Neuronal stem cell (in vitro differentiated cells): ENCODE measurements at regions not wholly inside any gene's neighbourhood (a gene's known extent, or its start where the extent isn't known, plus 50 kb on each side); places are given as distances from the start of the nearest gene placed in this dataset.
A peak's percentile ranks its signal among the peaks of the same experiment; 100 is the strongest.
"Not testable (repeated sequence)": the region's sequence is repeated elsewhere in the genome, so short reads cannot be mapped to it uniquely, and the experiment has no call there.

Experiments used
- DNase-seq: peaks from one replicate; pipeline ENCODE4 v3.0.0-alpha.2; 2013; ENCODE audit warnings: low spot score
- H2AFZ ChIP-seq: one replicate; pipeline ENCODE4 v1.6.1; 2013; ENCODE audit warnings: mild to moderate bottlenecking, low read length, inconsistent platforms
- H2AK5ac ChIP-seq: 2 replicates; pipeline ENCODE4 v1.6.1; 2013; ENCODE audit warnings: low read depth, mild to moderate bottlenecking, inconsistent platforms, low read length, moderate library complexity, mixed read lengths
- H2BK120ac ChIP-seq: 2 replicates; pipeline ENCODE4 v1.6.1; 2013; ENCODE audit warnings: low read depth, mild to moderate bottlenecking, inconsistent platforms, low read length, moderate library complexity, mixed read lengths
- H2BK12ac ChIP-seq: one replicate; pipeline ENCODE4 v1.6.1; 2013; ENCODE audit warnings: low read length, inconsistent platforms
- H2BK15ac ChIP-seq: 2 replicates; pipeline ENCODE4 v1.6.1; 2013; ENCODE audit warnings: mild to moderate bottlenecking, low read length, inconsistent platforms, mixed read lengths
- H2BK5ac ChIP-seq: one replicate; pipeline ENCODE4 v1.6.1; 2013; ENCODE audit warnings: inconsistent platforms, mild to moderate bottlenecking, low read length, moderate library complexity
- H3K14ac ChIP-seq: one replicate; pipeline ENCODE4 v1.6.1; 2013; ENCODE audit warnings: low read length, inconsistent platforms
- H3K18ac ChIP-seq: 2 replicates; pipeline ENCODE4 v1.6.1; 2013; ENCODE audit warnings: low read length, inconsistent platforms
- H3K23ac ChIP-seq: 2 replicates; pipeline ENCODE4 v1.6.1; 2013; ENCODE audit warnings: low read depth, mild to moderate bottlenecking, mixed read lengths, low read length, inconsistent platforms; ENCODE audit not compliant: poor library complexity
- H3K27ac ChIP-seq: replicated peaks from 3 replicates; pipeline ENCODE4 v1.5.1; 2013; ENCODE audit warnings: low read length, inconsistent platforms
- H3K27me3 ChIP-seq, 3 experiments: 2 replicates each; pipeline ENCODE4 v1.6.1; 2013; ENCODE audit warnings: low read length in 3 of 3, mild to moderate bottlenecking in 2 of 3, inconsistent platforms in 1 of 3, low read depth in 1 of 3, mixed read lengths in 1 of 3, moderate library complexity in 1 of 3; ENCODE audit not compliant: control insufficient read depth in 3 of 3, insufficient read depth in 3 of 3
- H3K36me3 ChIP-seq, 2 donors: replicated peaks in 1 of 2; 2 replicates each; pipeline ENCODE4 v1.6.1; 2013; ENCODE audit warnings: low read length in 2 of 2; ENCODE audit not compliant: control insufficient read depth in 2 of 2, insufficient read depth in 2 of 2
- H3K4ac ChIP-seq: 2 replicates; pipeline ENCODE4 v1.6.1; 2013; ENCODE audit warnings: inconsistent platforms, mild to moderate bottlenecking, low read length, moderate library complexity
- H3K4me1 ChIP-seq, 2 donors: 1 replicate in 1 of 2; 2 replicates in 1 of 2; pipeline ENCODE4 v1.6.1; 2013; ENCODE audit warnings: low read length in 2 of 2, low read depth in 1 of 2; ENCODE audit not compliant: control insufficient read depth in 2 of 2, insufficient read depth in 1 of 2
- H3K4me2 ChIP-seq: one replicate; pipeline ENCODE4 v1.6.1; 2013; ENCODE audit warnings: mild to moderate bottlenecking, low read length, inconsistent platforms; ENCODE audit not compliant: insufficient read depth, poor library complexity, severe bottlenecking
- H3K4me3 ChIP-seq, 2 donors: 2 replicates each; pipeline ENCODE4 v1.5.1; 2013; ENCODE audit warnings: low read length in 2 of 2, mild to moderate bottlenecking in 2 of 2, inconsistent platforms in 1 of 2, moderate library complexity in 1 of 2
- H3K79me1 ChIP-seq: one replicate; pipeline ENCODE4 v1.6.1; 2013; ENCODE audit warnings: low read depth, mild to moderate bottlenecking, inconsistent platforms, low read length, moderate library complexity
- H3K9ac ChIP-seq: one replicate; pipeline ENCODE4 v1.6.1; 2013; ENCODE audit warnings: mild to moderate bottlenecking, low read depth, low read length, inconsistent platforms; ENCODE audit not compliant: poor library complexity
- H3K9me3 ChIP-seq, 2 donors: replicated peaks in 1 of 2; 2 replicates each; pipeline versions ENCODE3 to v1.6.1; 2013; ENCODE audit warnings: low read length in 2 of 2, mild to moderate bottlenecking in 2 of 2, inconsistent platforms in 1 of 2, low read depth in 1 of 2, mixed read lengths in 1 of 2, moderate library complexity in 1 of 2; ENCODE audit not compliant: control insufficient read depth in 2 of 2, insufficient read depth in 1 of 2
- H4K8ac ChIP-seq: one replicate; pipeline ENCODE4 v1.6.1; 2013; ENCODE audit warnings: low read depth, mild to moderate bottlenecking, inconsistent platforms, low read length, moderate library complexity
- H4K91ac ChIP-seq: one replicate; pipeline ENCODE4 v1.6.1; 2013; ENCODE audit warnings: low read length, low read depth, mild to moderate bottlenecking, inconsistent platforms; ENCODE audit not compliant: poor library complexity
- WGBS, 2 donors: extraction: QIAGEN DNeasy Blood & Tissue Kit; methylation state at CpG; one replicate each; pipeline ENCODE4 v1.1.7; 2013; ENCODE audit warnings: missing lambda C conversion rate in 2 of 2, mixed read lengths in 1 of 2; ENCODE audit not compliant: insufficient read length in 2 of 2, insufficient replicate concordance in 1 of 2; ENCODE audit errors: extremely low coverage in 2 of 2; 5-methylcytosine and 5-hydroxymethylcytosine counted together

DNA sequence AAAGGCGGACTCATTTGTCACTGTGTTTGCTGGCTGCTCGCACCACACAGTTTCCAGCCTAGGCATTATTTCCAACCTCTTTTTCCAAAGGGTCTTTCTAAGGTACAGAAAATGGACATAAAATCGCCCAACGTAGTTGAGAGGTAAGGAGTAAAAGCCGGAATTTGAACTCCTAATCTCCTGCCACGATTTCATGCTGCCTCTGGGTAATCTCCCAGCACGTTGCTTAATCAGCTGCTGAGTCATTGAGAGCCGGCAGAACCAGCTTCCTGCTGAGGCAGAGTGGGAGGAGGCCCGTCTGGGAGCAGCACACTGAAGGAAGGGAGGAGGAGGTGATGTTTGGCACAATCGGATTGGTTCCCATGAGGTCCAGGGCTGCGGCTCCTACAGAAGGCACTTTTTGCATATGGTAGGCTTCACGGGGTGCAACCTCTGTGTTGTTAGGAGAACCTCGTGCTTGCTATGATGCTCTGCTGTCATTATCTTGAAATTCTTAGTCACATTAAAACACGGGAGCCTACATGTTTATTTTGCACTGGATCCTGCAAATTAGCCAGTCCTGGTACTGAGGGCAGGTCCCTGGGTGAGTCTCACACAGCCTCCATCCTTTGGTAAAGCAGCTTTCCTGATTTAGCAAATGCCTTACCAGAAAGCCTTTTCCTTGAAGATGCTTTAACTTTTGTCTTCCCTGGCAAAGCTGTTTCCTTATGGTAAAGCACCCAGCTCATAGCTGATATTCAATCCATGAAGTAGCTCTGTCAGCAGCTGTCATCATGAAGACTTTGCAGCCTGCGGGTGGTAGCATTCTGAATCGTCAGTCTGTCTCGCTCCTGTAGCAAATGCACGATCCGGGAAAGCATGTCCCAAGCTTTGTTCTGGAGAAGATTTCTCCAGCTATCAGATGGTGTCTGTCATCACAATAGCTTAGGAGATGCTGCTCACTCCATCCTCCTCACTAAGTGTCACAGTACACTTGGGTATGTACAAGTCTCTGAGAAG lies 191.6 kb upstream of the MSX2 start:
- Histone ChIP-seq H4K8ac (no peak overlapping the region), H2BK5ac (no peak overlapping the region), H3K27me3 (no peaks in the 10 kb centered on the region), H4K91ac (no peak overlapping the region), H3K4me3 (no peak overlapping the region), H3K27ac (no peak overlapping the region), H3K4me1 (peaks cover 0 to 26% of the 10 kb centered on the region in 2 donors), H3K79me1 (no peaks in the 10 kb centered on the region), H3K18ac (no peak overlapping the region), H3K4me2 (no peak overlapping the region), H2BK120ac (no peak overlapping the region), H2BK12ac (no peak overlapping the region), H2AFZ (no peak overlapping the region), H2AK5ac (no peak overlapping the region), H2BK15ac (no peak overlapping the region), H3K14ac (no peak overlapping the region), H3K9me3 (no peaks in the 10 kb centered on the region), H3K4ac (no peak overlapping the region), H3K36me3 (no peaks in the 10 kb centered on the region), H3K9ac (no peak overlapping the region), H3K23ac (no peak overlapping the region)
- no CpG with 5 or more reads among the region's 19 CpGs for WGBS, 2 donors
- peak; percentile 55 for DNase-seq

GRCh38 chr5:174533751-174534241 lies 190.6 kb upstream of the MSX2 start:
- Histone ChIP-seq H3K4me3 (no peak overlapping the region), H2AK5ac (peak overlapping the region; percentile 88)
- DNase-seq, result no peak

GRCh38 chr5:174535669-174536068 lies 188.7 kb upstream of the MSX2 start:
- H2BK120ac ChIP-seq, result no peak overlapping the region
- H3K4me1 ChIP-seq, result peaks cover 0 to 25% of the 10 kb centered on the region in 2 donors
- no peaks in the 10 kb centered on the region for H3K27me3 ChIP-seq
- H3K4me3 ChIP-seq, result no peak overlapping the region
- H3K4ac ChIP-seq, result no peak overlapping the region
- no peak overlapping the region for H3K18ac ChIP-seq
- no peak overlapping the region for H3K4me2 ChIP-seq
- DNase-seq, result peak; percentile 21
- no peak overlapping the region for H2BK5ac ChIP-seq
- H3K23ac ChIP-seq, result no peak overlapping the region
- H2AK5ac ChIP-seq, result no peak overlapping the region
- H4K8ac ChIP-seq, result no peak overlapping the region
- H3K9me3 ChIP-seq, result no peaks in the 10 kb centered on the region
- no peak overlapping the region for H4K91ac ChIP-seq
- H2AFZ ChIP-seq, result no peak overlapping the region
- no peak overlapping the region for H2BK12ac ChIP-seq
- H3K27ac ChIP-seq, result peak overlapping the region; percentile 52
- H3K79me1 ChIP-seq, result no peaks in the 10 kb centered on the region
- H3K36me3 ChIP-seq, result no peaks in the 10 kb centered on the region
- no peak overlapping the region for H2BK15ac ChIP-seq
- no peak overlapping the region for H3K14ac ChIP-seq
- no peak overlapping the region for H3K9ac ChIP-seq
- no CpG with 5 or more reads among the region's 3 CpGs for WGBS, 2 donors

More at GRCh38 chr5:174533751-174534241, 190.6 kb upstream of the MSX2 start:
- peak overlapping the region; percentile 28 for H2BK15ac ChIP-seq
- no peak overlapping the region for H4K8ac ChIP-seq
- H3K27me3 ChIP-seq, result no peaks in the 10 kb centered on the region
- no CpG with 5 or more reads among the region's 5 CpGs for WGBS, 2 donors
- no peak overlapping the region for H2BK120ac ChIP-seq
- H3K23ac ChIP-seq, result no peak overlapping the region
- no peak overlapping the region for H2BK5ac ChIP-seq
- H3K79me1 ChIP-seq, result no peaks in the 10 kb centered on the region
- peak overlapping the region; percentile 63 for H3K18ac ChIP-seq
- H3K9ac ChIP-seq, result no peak overlapping the region
- no peak overlapping the region for H2AFZ ChIP-seq
- no peak overlapping the region for H4K91ac ChIP-seq
- peaks cover 0 to 25% of the 10 kb centered on the region in 2 donors for H3K4me1 ChIP-seq
- no peak overlapping the region for H3K27ac ChIP-seq
- H2BK12ac ChIP-seq, result no peak overlapping the region
- H3K36me3 ChIP-seq, result no peaks in the 10 kb centered on the region
- H3K9me3 ChIP-seq, result no peaks in the 10 kb centered on the region
- H3K4me2 ChIP-seq, result no peak overlapping the region
- no peak overlapping the region for H3K14ac ChIP-seq
- H3K4ac ChIP-seq, result no peak overlapping the region

- not testable (repeated sequence) for H3K27me3 ChIP-seq, H2BK15ac ChIP-seq, H2BK5ac ChIP-seq
Observed at GRCh38 chr5:174539823-174540222, 184.6 kb upstream of the MSX2 start.

More at GRCh38 chr5:174539823-174540222, 184.6 kb upstream of the MSX2 start:
- not testable (repeated sequence) for H3K9me3 ChIP-seq, H3K4ac ChIP-seq, H3K36me3 ChIP-seq, H3K4me1 ChIP-seq, H3K23ac ChIP-seq, H2BK12ac ChIP-seq, H4K8ac ChIP-seq, H3K9ac ChIP-seq, DNase-seq, H3K4me2 ChIP-seq, H3K4me3 ChIP-seq, H2AFZ ChIP-seq, H2BK120ac ChIP-seq, H4K91ac ChIP-seq, H3K14ac ChIP-seq, H3K79me1 ChIP-seq, H3K27ac ChIP-seq, H3K18ac ChIP-seq, H2AK5ac ChIP-seq
- WGBS, 2 donors, result no CpG with 5 or more reads among the region's 5 CpGs
